Cardiac fibroblast (primary cell): ENCODE measurements at regions not wholly inside any gene's neighbourhood (a gene's known extent, or its start where the extent isn't known, plus 50 kb on each side); places are given as distances from the start of the nearest gene placed in this dataset.
"Not testable (repeated sequence)": the region's sequence is repeated elsewhere in the genome, so short reads cannot be mapped to it uniquely, and the experiment has no call there.

Experiments
- DNase-seq, 2 donors: peaks; one replicate each; pipeline versions ENCODE4 v3.0.0 to v3.0.0-alpha.2; 2010; ENCODE audit warnings: low read depth in 2 of 2
- H3K4me3 ChIP-seq, 2 donors: replicated peaks in 1 of 2; 1 replicate in 1 of 2; 2 replicates in 1 of 2; pipeline ENCODE4 v1.5.1; 2011; ENCODE audit warnings: low read depth in 2 of 2, low read length in 2 of 2, mild to moderate bottlenecking in 2 of 2, moderate library complexity in 1 of 2
- CTCF ChIP-seq: IDR thresholded peaks from one replicate; pipeline ENCODE4 v1.5.1; 2011; ENCODE audit warnings: low read depth, mild to moderate bottlenecking, low read length, inconsistent platforms

- DNase-seq, result no peak
- H3K4me3 ChIP-seq, result no peak overlapping the region
- TF ChIP-seq CTCF, result no peak
Observed at GRCh38 chr6:28632326-28632851, 106.7 kb downstream of the GPX5 start.

GRCh38 chr6:28633445-28634215 is 107.9 kb downstream of the GPX5 start:
- H3K4me3 ChIP-seq, result no peak overlapping the region
- TF ChIP-seq CTCF, result no peak
- no peak for DNase-seq

GRCh38 chr6:28634411-28634760 is 108.7 kb downstream of the GPX5 start:
- DNase-seq, result no peak
- H3K4me3 ChIP-seq, result peak overlapping the region; percentile 38 to 49
- no peak for TF ChIP-seq CTCF

GRCh38 chr6:28634761-28635546 is 109.3 kb downstream of the GPX5 start:
- TF ChIP-seq CTCF, result no peak
- peak overlapping the region; percentile 38 to 49 for H3K4me3 ChIP-seq
- DNase-seq, result peak; percentile 20 to 25

- TF ChIP-seq CTCF, result no peak
- peak overlapping the region; percentile 38 to 49 for H3K4me3 ChIP-seq
- no peak for DNase-seq
Observed at GRCh38 chr6:28635547-28636158, 110.0 kb downstream of the GPX5 start.

GRCh38 chr6:28638787-28639430 is 113.2 kb downstream of the GPX5 start:
- DNase-seq, result no peak
- no peak overlapping the region for H3K4me3 ChIP-seq
- no peak for TF ChIP-seq CTCF

GRCh38 chr6:28639445-28640290 is 114.0 kb downstream of the GPX5 start:
- H3K4me3 ChIP-seq, DNase-seq: not testable (repeated sequence)
